ENCODE measurements at regions not wholly inside any gene's neighbourhood (a gene's known extent, or its start where the extent isn't known, plus 50 kb on each side); places are given as distances from the start of the nearest gene placed in this dataset.

DNA sequence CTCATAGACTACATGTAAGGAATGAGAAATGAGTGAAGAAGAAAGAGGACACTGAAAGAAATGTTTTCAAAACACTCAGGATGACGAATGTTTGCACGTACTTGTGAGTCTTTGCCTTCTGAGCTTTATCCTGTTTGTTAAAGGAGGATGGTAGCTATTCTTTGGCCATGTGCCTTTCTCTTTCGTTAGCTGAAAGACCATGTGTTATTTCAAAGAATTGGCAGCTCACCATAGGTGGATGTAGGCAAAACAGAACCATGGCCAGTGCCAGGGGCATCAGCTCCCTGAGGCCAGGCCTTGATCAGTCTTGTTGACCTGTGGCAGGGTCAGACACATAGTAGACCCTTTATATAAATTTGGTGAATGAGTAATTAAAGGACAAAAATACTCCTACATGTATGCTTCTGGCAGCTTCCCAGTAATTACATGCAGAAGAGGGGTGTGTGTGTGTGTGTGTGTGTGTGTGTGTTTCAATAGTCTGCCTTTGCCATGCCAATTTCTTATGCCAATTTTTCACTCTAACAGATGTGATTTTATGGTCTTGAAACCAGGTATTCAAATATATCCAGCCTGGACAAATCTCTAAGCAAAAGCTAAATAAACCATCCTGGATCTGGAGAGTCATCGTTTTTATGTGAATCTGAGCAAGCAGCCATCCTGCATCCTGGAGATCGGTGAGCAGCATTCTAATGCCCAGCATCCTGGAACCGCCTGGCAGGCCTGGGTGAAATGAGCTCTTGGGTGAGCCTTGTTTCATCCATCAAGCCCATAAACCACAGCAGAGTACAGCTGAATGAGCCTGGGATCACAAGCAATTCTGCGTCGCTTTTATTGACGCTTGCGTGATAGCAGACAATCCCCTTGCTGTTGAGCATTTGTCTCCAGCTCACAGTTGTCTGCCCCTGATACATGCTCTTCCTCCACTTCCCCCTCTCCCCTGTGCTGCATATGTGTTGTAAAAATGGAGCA lies 475.4 kb downstream of the MED10 start:
- Histone ChIP-seq H3K9me3 (no peaks in the 10 kb centered on the region), H3K36me3 (no peaks in the 10 kb centered on the region), H3K4me3 (no peak overlapping the region), H3K27me3 (no peaks in the 10 kb centered on the region; the same call in 1 of the 2 replicates)
- no peak for DNase-seq

DNA sequence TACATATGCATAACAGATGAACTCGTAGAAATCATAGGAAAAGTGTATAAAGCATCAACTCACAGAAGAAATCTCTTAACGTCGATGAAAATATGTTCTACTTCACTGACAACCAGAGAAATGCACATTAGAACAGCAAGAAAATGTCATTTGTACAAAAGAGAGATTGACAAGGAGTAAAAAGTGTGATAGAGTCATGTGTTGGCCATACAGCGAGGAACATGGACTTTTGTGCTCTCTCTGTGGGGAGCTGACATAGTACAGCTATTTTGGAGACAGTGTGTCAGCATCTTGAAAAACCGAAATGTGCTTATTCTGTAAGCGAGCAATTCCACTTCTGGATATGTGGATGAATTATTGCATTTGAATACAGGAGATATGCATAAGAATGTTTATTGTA lies 477.9 kb downstream of the ICE1 start:
- Histone ChIP-seq H3K9me3 (no peaks in the 10 kb centered on the region), H3K27me3 (peaks cover 3% of the 10 kb centered on the region; the same call in 1 of the 2 replicates), H3K36me3 (no peaks in the 10 kb centered on the region), H3K4me3 (no peak overlapping the region)
- DNase-seq = no peak

DNA sequence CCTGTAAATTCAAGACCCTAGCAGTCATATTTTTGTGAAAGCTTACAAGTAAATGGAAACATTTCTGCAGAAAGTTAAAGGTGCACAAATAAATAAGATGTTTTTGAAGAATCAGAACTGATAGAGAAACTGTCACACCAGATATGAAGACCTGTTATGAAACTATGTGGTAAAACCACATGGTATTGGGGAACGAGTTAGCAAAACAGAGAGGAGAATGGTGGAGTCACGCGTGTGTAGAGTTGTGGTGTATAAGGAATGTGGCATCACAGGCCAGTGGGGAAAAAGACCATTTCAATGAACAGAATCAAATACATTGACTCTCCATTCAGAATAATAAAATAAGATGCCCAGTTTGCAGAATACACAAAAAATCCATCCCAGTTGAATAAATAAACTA lies 477.2 kb downstream of the ICE1 start:
- Histone ChIP-seq H3K36me3 (no peaks in the 10 kb centered on the region), H3K4me3 (no peak overlapping the region), H3K27me3 (peaks cover 3% of the 10 kb centered on the region; the same call in 1 of the 2 replicates), H3K9me3 (no peaks in the 10 kb centered on the region)
- no peak for DNase-seq

DNA sequence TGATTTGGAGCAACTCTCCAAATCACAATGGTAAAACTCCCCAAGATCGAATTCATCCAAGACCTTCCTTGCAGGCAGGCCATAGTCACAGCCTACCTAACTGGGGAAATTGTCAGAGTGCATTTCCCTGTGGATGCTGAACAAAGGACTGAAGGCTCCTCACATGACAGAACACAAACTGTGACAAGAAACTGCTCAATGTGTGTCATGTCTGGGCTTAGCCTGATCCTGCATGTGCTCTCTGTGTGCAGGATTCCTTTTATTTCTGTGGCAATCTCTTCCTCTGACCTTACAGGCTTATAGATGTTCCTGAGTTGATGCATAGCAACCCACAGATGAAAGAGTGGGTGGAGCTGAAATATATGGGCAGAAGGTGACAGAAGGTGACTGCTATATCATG lies 465.8 kb downstream of the ICE1 start:
- Histone ChIP-seq H3K27me3 (no peaks in the 10 kb centered on the region; the same call in 1 of the 2 replicates), H3K9me3 (no peaks in the 10 kb centered on the region), H3K4me3 (no peak overlapping the region), H3K36me3 (no peaks in the 10 kb centered on the region)
- no peak for DNase-seq

DNA sequence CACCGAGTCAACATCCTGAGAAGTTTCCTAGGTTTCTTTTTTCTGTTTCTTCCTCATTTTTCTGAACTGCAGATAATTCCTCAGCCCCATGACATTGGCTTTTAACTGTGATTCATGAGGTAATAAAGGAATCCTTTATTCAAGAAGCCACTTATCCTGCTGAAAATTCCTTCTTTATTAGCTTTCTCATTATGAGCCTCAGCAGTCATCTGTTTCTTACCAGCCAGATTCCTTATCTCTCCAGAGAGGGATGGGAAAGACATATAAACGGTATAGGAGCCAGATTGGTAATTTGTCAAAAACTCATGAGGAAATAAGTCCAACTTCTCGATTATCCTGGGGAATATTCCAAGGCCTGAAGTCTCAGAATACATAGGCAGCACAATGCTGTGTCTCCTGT lies 465.4 kb downstream of the ICE1 start:
- Histone ChIP-seq H3K36me3 (no peaks in the 10 kb centered on the region), H3K4me3 (no peak overlapping the region), H3K9me3 (no peaks in the 10 kb centered on the region), H3K27me3 (no peaks in the 10 kb centered on the region; the same call in 1 of the 2 replicates)
- DNase-seq = no peak

DNA sequence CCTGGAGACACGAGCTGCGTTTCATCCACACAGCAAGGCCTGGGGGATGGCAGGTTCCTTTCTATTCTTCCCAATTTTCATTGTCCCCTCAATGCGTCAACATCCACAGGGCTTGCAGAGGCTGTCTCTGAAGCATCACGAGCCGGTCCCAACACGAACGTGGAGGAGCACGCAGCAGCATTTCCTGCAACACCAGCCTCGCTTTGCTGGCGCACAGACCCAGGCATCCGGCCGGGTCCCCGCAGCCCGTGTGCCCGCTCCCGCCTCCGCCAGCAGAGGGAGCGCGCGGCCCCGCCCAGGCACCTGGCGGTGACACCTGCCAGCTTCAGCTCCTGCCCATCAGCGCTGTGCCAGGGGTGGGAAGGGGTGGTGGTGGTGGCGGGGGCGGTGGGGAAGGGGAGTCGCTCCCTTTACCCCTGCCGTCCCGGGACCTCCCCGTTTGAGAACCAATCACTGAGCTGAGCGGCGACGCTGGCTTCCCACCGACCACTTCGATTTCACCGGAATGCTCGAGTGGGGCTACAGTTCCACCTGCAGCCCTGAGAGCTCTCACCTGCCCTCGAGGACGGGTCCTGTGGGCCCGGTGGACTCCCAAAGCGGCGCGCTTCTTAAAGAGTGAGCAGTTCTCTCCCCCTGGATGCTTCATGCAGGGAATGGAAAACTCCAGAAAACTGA lies 464.5 kb downstream of the ICE1 start:
- Histone ChIP-seq H3K4me3 (no peak overlapping the region), H3K9me3 (no peaks in the 10 kb centered on the region), H3K36me3 (no peaks in the 10 kb centered on the region), H3K27me3 (no peaks in the 10 kb centered on the region; the same call in 1 of the 2 replicates)
- DNase-seq = peak; percentile 20

DNA sequence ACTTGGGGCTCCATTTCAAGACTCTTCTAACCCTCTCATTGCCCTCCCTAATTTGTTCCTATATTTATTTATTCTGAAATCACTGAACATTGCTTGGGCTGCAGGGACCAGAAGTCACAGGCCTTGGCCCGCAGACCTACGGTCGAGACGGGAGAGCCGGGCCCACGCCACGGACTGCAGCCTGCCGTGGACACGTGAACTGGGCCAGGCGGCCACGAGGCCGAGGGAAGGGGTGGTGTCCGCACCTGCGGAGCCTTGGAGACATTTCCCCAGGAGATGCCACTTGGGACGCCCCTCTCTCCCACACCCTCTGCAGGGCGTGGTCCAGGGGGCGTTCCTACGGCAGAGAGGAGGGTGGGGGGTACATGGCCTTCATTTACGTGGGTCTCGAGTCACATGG lies 463.9 kb downstream of the ICE1 start:
- Histone ChIP-seq H3K27me3 (no peaks in the 10 kb centered on the region; the same call in 1 of the 2 replicates), H3K9me3 (no peaks in the 10 kb centered on the region), H3K4me3 (no peak overlapping the region), H3K36me3 (no peaks in the 10 kb centered on the region)
- DNase-seq = no peak

DNA sequence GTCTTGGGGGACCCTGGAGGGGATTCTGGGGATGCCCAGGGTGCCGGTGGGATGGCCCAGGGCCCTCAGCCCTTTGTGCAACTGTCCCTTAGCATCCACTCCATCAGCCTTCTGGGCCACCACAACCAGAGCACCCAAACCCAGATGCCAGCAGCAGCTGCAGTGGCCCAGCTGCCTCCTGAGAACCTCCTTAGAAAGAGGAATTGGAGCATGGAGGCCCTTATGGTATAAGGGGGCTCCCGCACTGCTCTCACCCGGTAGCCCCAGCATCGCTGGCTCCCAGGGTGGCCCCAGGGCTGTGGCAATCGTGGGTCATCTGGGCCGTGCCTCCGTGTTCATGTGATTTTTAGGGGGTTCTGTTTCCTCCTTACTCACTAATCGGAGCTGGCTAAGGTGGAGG lies 463.3 kb downstream of the ICE1 start:
- no peaks in the 10 kb centered on the region; the same call in 1 of the 2 replicates for H3K27me3 ChIP-seq
- DNase-seq = no peak
- H3K36me3 ChIP-seq = no peaks in the 10 kb centered on the region
- no peaks in the 10 kb centered on the region for H3K9me3 ChIP-seq
- H3K4me3 ChIP-seq = no peak overlapping the region

DNA sequence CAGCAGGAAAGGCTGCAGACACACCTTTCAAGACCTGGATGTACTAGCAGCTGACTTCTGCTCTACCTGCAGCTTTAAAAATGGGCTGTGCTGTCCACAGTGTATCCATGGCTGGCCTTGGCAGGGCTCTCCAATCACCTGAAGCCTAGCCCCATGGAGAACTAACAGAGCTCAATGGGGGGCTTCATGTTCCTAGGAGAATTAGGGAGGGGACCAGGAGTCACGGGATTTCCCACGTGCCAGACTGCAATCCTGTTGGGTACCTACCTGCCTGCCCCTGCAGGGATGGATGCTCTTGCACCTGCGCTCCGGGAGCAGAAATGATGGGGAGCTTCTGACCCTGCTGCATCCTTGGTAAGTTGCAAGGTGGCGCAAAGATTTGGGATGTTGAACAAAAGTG lies 462.1 kb downstream of the ICE1 start:
- Histone ChIP-seq H3K36me3 (no peaks in the 10 kb centered on the region), H3K27me3 (no peaks in the 10 kb centered on the region; the same call in 1 of the 2 replicates), H3K9me3 (no peaks in the 10 kb centered on the region), H3K4me3 (no peak overlapping the region)
- DNase-seq = no peak

DNA sequence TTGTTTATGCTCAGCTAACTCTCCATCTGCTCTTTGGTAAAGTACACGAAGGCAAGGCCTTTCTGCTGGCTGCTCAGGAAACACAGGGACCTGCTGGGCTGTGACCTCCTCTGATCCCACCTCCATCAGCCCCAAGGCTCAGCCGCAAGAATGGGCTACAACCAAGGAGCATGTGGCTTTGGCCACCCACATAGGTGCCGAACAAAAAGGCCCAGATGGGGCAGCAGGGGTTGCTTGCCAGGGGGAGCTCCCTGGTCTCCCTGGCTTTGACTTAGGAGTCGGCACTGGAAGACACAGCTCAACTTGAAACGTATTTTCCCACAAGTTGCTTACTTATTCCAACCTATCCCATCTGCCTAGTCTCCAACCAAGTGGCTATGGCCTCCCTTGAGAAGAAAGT lies 461.1 kb downstream of the ICE1 start:
- DNase-seq = no peak
- Histone ChIP-seq H3K4me3 (no peak overlapping the region), H3K27me3 (no peaks in the 10 kb centered on the region; the same call in 1 of the 2 replicates), H3K9me3 (no peaks in the 10 kb centered on the region), H3K36me3 (no peaks in the 10 kb centered on the region)

DNA sequence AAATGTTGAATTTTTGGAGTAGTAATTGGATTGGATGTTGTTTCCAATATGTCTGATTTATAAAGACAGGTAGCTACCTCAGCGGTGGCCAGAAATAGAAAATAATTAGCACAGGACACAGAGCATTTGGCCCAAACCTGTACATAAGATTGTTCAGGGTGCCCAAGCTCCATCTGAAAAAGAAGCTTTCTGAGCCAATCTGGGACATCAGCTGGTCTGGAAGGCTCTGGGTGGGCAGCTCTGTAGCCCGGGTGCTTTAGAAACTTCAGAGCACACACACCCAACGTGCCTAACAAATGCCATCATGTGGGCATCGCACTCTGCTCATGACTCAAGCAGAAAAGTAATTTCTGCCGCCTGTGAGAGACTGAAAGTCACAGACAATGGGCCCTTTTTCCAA lies 460.7 kb downstream of the ICE1 start:
- DNase-seq = no peak
- H3K27me3 ChIP-seq = no peaks in the 10 kb centered on the region; the same call in 1 of the 2 replicates
- H3K9me3 ChIP-seq = no peaks in the 10 kb centered on the region
- H3K36me3 ChIP-seq = no peaks in the 10 kb centered on the region
- no peak overlapping the region for H3K4me3 ChIP-seq

DNA sequence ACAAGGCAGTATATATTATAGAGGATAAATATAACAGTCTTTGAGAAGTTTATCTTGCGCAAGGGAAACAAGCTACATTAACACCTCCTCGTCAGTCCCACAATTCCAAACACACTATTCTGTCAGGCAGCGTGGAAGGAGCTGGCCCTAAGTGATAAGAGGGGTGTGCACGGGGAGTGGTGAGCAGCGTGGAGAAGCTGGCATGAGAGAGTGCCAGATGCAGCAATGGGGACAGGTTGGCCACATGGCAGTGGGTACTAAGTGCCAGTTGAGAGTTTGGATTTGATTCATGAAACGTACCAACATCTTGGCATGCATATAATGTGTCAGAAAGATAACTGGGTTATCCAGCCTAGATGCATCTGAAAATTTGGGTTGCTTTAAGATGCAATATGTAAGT lies 460.2 kb downstream of the ICE1 start:
- DNase-seq = no peak
- H3K36me3 ChIP-seq = no peaks in the 10 kb centered on the region
- peaks cover 2% of the 10 kb centered on the region; the same call in 1 of the 2 replicates for H3K27me3 ChIP-seq
- no peaks in the 10 kb centered on the region for H3K9me3 ChIP-seq
- H3K4me3 ChIP-seq = no peak overlapping the region

DNA sequence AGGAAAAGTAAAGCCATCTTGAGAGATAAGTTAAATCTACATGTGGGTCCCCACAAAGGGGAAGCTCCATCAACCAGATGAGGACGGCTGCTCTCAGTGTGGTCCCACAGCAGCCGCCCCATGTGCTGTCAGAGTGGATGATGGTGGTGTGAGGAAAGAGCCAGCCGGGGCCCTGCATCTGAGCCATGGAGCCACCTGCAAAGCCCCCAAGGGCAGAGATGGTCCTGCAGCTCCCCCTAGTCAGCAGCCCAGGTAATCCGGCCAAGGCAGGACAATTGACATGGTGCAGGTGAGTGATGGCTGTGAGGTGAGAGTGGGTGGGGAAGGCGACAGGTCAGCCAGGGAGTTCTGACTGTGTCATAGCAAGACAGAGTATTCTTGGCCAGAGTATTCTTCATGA lies 458.8 kb downstream of the ICE1 start:
- no peak for DNase-seq
- Histone ChIP-seq H3K27me3 (peaks cover 2% of the 10 kb centered on the region; the same call in 1 of the 2 replicates), H3K4me3 (no peak overlapping the region), H3K36me3 (no peaks in the 10 kb centered on the region), H3K9me3 (no peaks in the 10 kb centered on the region)

DNA sequence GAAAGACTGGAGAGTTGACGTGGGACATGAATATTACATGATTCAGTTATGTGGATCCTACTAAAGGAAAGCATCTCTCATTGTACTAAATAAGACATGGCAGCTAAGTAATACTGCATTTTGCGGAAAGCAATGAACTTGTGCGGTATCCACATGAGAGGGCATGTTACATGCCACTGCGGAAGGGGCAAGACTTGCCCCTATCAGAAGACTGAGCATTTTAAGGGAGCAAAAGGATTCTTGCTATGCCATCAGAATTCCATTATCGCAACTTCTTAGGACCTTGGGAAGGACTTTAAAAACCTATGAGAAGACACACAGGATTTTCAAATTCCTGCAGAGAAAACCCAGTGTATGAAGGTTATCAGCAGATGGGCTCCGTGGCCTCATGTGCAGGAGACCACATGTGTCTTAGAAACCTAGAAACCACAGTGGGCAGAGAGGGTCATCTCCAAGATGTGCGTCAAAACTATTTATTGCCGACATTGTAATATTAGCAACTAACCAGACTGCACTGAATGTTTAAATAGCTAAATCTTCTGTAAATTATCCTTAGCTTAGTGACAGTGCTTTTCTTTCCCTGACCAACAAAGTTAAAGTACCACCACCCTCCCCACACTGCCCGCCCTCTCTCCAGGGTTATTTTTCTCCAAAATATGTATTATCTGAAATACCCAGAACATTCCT lies 457.7 kb downstream of the ICE1 start:
- H3K9me3 ChIP-seq = no peaks in the 10 kb centered on the region
- H3K4me3 ChIP-seq = no peak overlapping the region
- no peaks in the 10 kb centered on the region for H3K36me3 ChIP-seq
- H3K27me3 ChIP-seq = peaks cover 5% of the 10 kb centered on the region; the same call in 1 of the 2 replicates
- no peak for DNase-seq

DNA sequence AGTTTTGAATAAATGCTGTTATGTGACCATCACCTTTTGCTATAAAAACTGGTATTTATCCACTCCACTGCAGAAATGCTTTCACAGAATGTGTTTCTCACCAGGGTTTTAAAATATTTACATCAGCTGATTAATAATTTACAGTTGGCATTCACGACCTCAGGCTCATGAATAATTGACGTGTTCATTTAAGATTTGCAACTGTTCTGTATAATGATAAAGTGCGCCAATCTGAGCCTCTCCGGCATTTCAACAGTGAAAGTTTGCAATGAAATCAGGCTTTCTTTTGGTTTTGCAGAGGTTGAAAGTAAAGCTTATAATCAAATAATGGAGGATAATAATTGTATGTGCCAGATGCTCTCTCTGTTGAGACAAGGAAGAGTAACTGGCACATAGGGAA lies 434.9 kb downstream of the ICE1 start:
- H3K36me3 ChIP-seq = no peaks in the 10 kb centered on the region
- no peak for DNase-seq
- no peak overlapping the region for H3K4me3 ChIP-seq
- peaks cover 14% of the 10 kb centered on the region for H3K27me3 ChIP-seq
- H3K9me3 ChIP-seq = no peaks in the 10 kb centered on the region

DNA sequence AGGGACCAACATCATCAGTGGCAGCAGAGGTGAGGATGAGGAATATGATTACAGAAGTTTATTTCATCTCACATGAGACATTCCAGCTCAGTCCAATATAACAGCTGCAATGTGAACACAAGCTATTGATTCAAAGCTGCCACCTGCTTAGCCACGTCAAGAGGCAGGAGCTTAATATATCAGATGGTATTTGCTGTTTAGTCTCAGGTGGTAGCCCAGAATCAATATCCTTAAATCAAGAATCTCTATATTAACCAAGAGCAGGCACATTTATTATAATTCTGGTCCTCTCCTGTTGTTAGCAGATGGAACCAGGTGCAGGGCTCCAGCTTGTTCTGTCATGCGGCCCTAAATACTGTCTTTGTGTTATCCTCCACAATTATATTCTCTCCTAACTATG lies 431.6 kb downstream of the ICE1 start:
- Histone ChIP-seq H3K36me3 (no peaks in the 10 kb centered on the region), H3K4me3 (no peak overlapping the region), H3K9me3 (no peaks in the 10 kb centered on the region), H3K27me3 (peaks cover 14% of the 10 kb centered on the region)
- DNase-seq = no peak

DNA sequence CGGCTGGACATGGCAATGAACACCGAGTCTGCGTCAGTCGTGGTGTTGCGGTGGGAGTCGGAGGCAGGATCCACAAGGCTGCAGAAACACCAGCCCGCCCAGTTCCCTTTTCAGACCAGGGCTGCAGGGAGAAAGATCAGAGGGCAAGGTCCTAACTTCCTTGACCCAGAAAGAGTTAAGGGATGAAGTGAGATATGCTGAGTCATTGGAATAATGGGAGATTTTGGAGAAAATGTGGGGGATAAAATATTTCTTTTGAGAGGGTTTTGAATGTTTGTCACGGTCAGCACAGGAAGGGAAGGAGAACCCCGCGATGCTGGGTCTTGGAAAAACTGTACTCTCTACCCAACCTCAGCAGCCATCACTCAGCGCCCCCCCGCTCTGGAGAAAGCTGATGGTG lies 416.0 kb downstream of the ICE1 start:
- peaks cover 6% of the 10 kb centered on the region for H3K27me3 ChIP-seq
- DNase-seq = no peak
- no peaks in the 10 kb centered on the region for H3K36me3 ChIP-seq
- no peak overlapping the region for H3K4me3 ChIP-seq
- H3K9me3 ChIP-seq = no peaks in the 10 kb centered on the region

All from MG63 (cell line).